ENCODE measurements at regions not wholly inside any gene's neighbourhood (a gene's known extent, or its start where the extent isn't known, plus 50 kb on each side); places are given as distances from the start of the nearest gene placed in this dataset.

GRCh38 chr9:20033511-20033910 lies 244.7 kb upstream of the SLC24A2 start:
- Histone ChIP-seq H3K27me3 (ENCODE audit: control insufficient read depth in 2 of 2, insufficient read depth in 2 of 2, low read length in 2 of 2) (no peaks in the 10 kb centered on the region), H2AFZ (ENCODE audit: low read depth, low read length) (no peak overlapping the region), H3K79me2 (ENCODE audit: control insufficient read depth, insufficient read depth, low read length) (no peaks in the 10 kb centered on the region), H3K9me1 (ENCODE audit: control insufficient read depth, insufficient read depth, low read length) (no peaks in the 10 kb centered on the region), H3K9me3 (replicated peaks; ENCODE audit: control insufficient read depth, insufficient read depth, low read depth, low read length) (no peaks in the 10 kb centered on the region), H3K27ac (ENCODE audit: extremely low read depth, low read depth, low read length) (no peak overlapping the region), H3K4me3 (no peak overlapping the region), H3K4me1 (replicated peaks in 1 of 2; ENCODE audit: control insufficient read depth in 2 of 2, insufficient read depth in 2 of 2, low read length in 2 of 2) (no peaks in the 10 kb centered on the region), H3K36me3 (ENCODE audit: control insufficient read depth, insufficient read depth, low read length) (no peaks in the 10 kb centered on the region), H4K20me1 (replicated peaks; ENCODE audit: control insufficient read depth, insufficient read depth, low read length) (no peaks in the 10 kb centered on the region), H3K9ac (ENCODE audit: insufficient read depth in 1 of 2, low read depth in 2 of 2, low read length in 2 of 2) (no peak overlapping the region), H3K4me2 (ENCODE audit: insufficient read depth, low read length) (no peak overlapping the region)
- ATAC-seq (no peak), DNase-seq (ENCODE audit: extremely low read depth in 1 of 4, low spot score in 3 of 4) (no peak), FAIRE-seq (no peak)
- WGBS (ENCODE audit: insufficient coverage, low coverage, missing lambda C conversion rate), result 0% methylated on average over 2 of the region's 2 CpGs
- TF ChIP-seq POLR3G (IDR thresholded peaks at IDR 0.05; ENCODE audit: extremely low read depth, insufficient read length, insufficient replicate concordance) (no peak), CHCHD3 (CRISPR knock-in tag; IDR thresholded peaks at IDR 0.05) (no peak), CCAR2 (IDR thresholded peaks at IDR 0.05; ENCODE audit: low read depth, low read length) (no peak), HES1 (IDR thresholded peaks at IDR 0.05; ENCODE audit: low read depth) (no peak), EP400 (IDR thresholded peaks at IDR 0.05) (no peak), XRCC5 (IDR thresholded peaks at IDR 0.05; ENCODE audit: low read depth, low read length) (no peak), CC2D1A (IDR thresholded peaks at IDR 0.05) (no peak), THRA (IDR thresholded peaks at IDR 0.05) (no peak), FOS (IDR thresholded peaks at IDR 0.05; ENCODE audit: extremely low read depth, insufficient read length) (no peak), ZNF717 (CRISPR knock-in tag; IDR thresholded peaks at IDR 0.05) (no peak), ZKSCAN1 (IDR thresholded peaks at IDR 0.05; ENCODE audit: low read depth, low read length) (no peak), SOX6 (IDR thresholded peaks at IDR 0.05) (no peak), IRF1 (CRISPR knock-in tag; IDR thresholded peaks at IDR 0.05; ENCODE audit: borderline replicate concordance) (no peak), ZNF551 (CRISPR knock-in tag; IDR thresholded peaks at IDR 0.05) (no peak)
- ChIA-PET POLR2A (no interaction called here), CTCF (ENCODE audit: low intra/inter-chr PET ratio) (no interaction called here)
- intact Hi-C loops (cut with micrococcal nuclease) (no loop called here), in situ Hi-C loops (cut with MboI) (no loop called here)
- BruUV-seq (replicated peaks), result no TSS peak
